ENCODE measurements at regions not wholly inside any gene's neighbourhood (a gene's known extent, or its start where the extent isn't known, plus 50 kb on each side); places are given as distances from the start of the nearest gene placed in this dataset.

- no peak for DNase-seq
These were observed 165.1 kb downstream of the HAUS1 start for GRCh38 chr18:46269275-46269674.

- no peak for DNase-seq
These were observed 167.3 kb downstream of the HAUS1 start for GRCh38 chr18:46271488-46271887.

GRCh38 chr18:46273861-46274260 is 169.7 kb downstream of the HAUS1 start:
- DNase-seq: no peak

DNA sequence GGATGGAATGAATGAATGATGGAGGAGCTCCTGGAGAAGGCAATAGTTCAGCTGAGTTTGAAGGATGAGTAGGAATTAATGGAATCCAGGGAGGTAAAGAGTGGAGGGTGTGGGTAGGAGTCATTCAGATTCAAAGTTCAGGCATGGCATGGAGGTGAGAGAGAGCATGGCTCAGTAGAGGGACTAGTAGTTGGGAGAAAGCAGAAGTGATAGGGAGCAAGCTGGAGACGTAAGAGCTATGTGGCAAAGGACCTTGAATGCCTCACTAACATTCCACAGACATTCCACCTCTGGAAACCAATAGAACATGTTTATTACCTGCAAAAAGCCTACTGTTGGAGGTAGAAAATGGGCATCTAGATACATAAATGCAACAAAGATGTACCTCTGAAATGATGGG is 170.1 kb downstream of the HAUS1 start:
- no peak for DNase-seq

- DNase-seq: no peak
These were observed 171.2 kb downstream of the HAUS1 start for GRCh38 chr18:46275370-46275769.

- DNase-seq: no peak
These were observed 172.6 kb downstream of the HAUS1 start for GRCh38 chr18:46276748-46277147.

DNA sequence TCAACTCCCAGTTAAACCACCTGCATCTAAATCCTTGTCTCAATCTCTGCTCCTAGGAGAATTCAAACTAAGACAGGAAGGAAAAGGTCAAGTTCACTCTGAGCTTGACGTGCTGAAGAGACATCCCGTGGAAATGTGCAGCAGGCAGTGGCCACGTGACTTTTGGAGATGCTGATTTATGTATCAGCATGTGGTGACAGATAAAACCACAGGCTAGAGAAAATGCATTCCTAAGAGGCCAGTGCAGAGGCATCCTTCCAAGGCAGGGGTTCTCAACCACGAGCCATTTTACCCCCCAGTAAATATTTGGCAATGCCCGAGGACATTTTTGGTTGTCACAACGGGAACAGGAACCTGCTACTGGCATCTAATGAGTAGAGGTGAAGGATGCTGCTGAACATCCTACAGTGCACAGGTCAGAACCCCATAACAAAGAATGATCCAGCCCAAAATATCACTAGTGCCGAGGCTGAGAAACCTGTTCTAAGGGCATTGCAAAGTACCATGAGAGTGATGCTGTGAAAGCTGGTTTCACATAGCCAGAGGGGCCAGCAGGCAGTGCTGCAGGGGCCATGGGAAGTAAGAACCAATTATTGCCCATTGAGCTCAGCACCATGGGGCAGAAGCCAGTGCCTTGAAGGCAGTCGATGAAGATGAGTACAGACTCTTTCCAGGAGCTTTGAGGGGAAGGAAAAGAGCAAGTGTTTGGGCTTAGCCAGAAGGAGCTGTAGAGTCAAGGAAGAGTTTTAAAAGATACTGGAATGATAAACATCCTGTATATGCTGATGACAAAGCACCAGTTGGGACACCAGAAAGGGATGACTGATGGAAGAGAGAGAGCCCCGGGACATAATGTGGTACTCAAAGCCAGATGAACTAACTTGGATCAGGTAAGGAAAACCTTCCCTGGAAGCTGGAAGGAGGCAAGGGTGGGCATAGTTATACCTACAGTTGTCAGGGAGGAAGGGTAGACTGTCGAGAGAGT is 174.6 kb downstream of the HAUS1 start:
- DNase-seq: no peak

- no peak for DNase-seq
These were observed 175.5 kb downstream of the HAUS1 start for GRCh38 chr18:46279673-46280072.

DNA sequence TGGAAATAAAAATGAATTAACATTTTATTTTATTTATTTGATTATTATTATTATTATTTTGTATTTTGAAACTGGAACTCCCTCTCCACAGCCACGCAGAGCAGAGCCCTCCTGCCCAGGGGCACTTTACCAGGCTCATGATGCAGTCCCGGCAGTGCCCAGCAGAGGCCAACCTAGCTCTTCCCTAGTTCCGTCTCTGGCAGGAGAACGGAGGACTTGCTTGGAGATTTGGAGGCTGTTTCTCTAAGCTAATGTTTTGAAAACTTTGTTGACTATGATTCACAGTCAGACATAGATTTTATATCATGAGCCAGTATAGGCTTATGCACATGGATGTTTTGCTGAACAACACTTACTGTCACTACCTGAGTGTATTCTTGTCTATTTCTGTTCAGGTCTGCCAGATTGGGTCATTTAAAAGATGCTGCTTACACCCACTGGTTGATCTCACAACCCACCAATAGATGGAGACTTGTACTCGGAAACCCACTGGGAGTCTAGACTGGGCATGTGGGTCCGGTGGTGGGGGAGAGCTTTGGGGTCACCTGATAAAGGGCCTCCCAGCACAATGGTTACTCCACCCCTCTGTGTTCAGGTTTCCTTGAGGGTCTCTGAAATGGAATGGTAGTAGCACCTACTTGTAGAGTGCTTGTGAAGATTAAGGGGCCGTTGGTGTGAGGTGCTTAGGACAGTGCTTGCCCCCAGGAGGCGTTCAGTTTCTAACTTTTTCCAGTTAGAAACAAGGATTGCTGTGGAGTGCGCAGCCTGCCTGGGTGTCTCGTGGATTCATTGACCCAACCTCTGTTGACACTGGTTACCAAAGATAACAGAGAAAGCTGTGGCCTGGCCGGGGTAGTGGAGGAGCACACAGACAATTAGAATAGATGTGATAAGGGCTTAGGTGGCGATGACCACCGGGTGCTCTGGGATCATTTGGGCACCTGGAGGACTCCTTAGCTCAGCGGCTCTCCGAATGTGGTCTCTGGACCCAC is 177.3 kb downstream of the HAUS1 start:
- peak; percentile 77 for DNase-seq

DNA sequence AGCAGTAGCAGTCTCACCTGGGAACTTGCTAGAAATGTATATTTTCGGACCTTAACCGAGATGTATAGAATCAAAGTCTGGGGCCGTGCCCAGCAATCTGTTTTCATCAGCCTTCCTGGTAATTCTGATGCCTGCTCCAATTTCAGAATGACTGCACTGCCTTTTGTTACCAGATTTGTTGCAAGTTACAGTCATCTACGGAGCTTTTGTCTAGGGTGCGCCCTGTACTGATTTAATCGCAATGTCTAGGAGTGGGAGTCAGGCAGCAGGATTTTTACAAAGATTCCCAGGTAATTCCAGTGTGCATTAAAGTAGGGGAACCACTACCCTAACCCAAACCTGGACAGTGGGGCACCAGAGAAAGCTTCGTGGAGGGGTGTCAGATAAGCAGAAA is 178.0 kb downstream of the HAUS1 start:
- DNase-seq: no peak

DNA sequence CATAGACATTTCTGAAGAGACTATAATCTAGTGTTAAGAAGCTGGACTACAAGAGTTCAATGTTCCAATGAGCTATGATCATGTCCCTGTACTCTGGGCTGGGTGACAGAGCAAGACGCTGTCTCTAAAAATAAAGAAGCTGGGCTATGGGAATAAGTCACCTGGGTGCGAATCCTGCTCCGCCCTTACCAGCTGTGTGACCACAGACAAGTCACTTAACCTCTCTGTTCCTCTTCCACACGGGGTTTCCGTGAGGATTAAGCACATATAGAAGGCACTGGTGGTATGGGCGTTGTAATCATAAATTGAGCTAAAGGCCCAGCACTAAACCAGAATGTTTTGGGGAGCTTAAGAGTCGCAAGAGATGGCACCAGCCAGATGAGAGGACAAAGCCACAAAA is 178.5 kb downstream of the HAUS1 start:
- no peak for DNase-seq

GRCh38 chr18:46283268-46283667 is 179.1 kb downstream of the HAUS1 start:
- no peak for DNase-seq

GRCh38 chr18:46283895-46284295 is 179.7 kb downstream of the HAUS1 start:
- no peak for DNase-seq

GRCh38 chr18:46289463-46289862 is 185.3 kb downstream of the HAUS1 start:
- DNase-seq: no peak

- DNase-seq: no peak
These were observed 185.7 kb downstream of the HAUS1 start for GRCh38 chr18:46289931-46290330.

- no peak for DNase-seq
These were observed 186.3 kb downstream of the HAUS1 start for GRCh38 chr18:46290440-46291020.

DNA sequence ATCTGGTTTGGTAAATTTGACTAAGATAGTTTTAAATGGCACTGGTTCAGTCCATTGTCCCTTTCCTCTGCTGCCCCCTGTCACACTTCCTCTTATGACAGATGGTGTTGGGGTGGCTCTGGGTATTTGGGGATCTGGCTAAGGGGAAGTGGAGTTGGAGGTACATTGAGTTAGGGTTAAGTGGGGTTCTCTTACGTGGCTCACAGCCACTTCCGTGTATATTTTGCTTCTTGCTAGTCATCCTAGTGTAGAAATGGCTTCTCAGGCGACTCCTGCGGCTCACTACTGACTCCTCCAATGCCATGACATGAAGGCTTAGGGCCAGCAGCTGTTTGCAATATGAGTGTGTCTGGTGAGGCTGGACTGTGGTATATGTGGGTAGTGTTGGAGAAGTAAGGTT is 187.0 kb downstream of the HAUS1 start:
- no peak for DNase-seq

GRCh38 chr18:46293742-46294181 is 189.6 kb downstream of the HAUS1 start:
- DNase-seq: no peak

DNA sequence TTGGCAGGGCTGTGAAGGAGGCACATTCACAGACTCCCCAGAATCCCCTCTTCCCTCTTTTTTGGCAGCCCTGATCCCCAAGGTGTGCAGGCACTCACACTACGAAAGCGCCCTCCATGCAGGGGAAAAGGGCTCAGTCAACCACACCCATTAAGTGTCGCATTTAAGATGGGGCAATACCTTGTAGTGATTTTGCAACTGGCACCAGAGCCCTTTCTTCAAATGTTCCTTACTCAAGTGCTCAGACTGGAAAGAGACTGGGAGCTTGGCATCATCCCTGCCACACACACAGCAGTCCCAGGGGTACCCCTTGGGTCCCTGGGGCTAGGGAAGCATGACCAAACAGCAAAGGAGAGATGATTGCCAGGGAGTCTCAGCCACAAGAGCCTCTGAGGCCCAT is 190.1 kb downstream of the HAUS1 start:
- DNase-seq: no peak

DNA sequence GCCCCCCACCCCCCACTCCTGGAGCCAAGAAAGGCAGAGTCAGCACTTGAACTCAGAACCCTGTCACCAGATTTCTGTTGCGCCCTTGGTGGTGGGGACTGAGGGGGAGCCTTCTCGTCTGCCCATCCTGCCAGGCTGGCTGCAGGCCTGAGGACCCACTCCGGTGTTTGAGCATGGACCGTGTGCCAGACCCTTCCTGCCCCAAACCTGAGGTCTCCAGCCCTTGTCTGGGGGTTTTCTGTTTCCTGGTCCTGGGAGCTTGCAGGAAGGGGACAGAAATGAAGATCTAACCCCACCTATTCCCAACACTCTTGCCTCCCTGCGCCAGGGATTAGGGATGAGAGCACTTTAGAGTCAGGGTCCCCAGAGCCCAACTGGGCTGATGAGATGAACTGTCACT is 190.6 kb downstream of the HAUS1 start:
- no peak for DNase-seq

- DNase-seq: no peak
These were observed 191.2 kb downstream of the HAUS1 start for GRCh38 chr18:46295416-46295815.

- DNase-seq: no peak
These were observed 192.5 kb downstream of the HAUS1 start for GRCh38 chr18:46296656-46297055.

- DNase-seq: no peak
These were observed 192.9 kb downstream of the HAUS1 start for GRCh38 chr18:46297124-46297523.

Measured in activated CD4-positive, alpha-beta T cell treated with anti-CD3 and anti-CD28 coated beads for 48 hours (primary cell).